B cell (primary cell): ENCODE measurements at regions not wholly inside any gene's neighbourhood (a gene's known extent, or its start where the extent isn't known, plus 50 kb on each side); places are given as distances from the start of the nearest gene placed in this dataset.

Experiments
- CTCF ChIP-seq: fragments of 200-600 bp; IDR thresholded peaks from one replicate; pipeline ENCODE4 v1.8.0; 2022; ENCODE audit warnings: antibody characterized with exemption, mild to moderate bottlenecking
- EZH2 ChIP-seq: IDR thresholded peaks from 2 replicates; pipeline ENCODE4 v1.6.1; 2012; ENCODE audit warnings: borderline replicate concordance, low read depth, mild to moderate bottlenecking, moderate library complexity, low read length; ENCODE audit not compliant: insufficient read depth, poor library complexity, severe bottlenecking

DNA sequence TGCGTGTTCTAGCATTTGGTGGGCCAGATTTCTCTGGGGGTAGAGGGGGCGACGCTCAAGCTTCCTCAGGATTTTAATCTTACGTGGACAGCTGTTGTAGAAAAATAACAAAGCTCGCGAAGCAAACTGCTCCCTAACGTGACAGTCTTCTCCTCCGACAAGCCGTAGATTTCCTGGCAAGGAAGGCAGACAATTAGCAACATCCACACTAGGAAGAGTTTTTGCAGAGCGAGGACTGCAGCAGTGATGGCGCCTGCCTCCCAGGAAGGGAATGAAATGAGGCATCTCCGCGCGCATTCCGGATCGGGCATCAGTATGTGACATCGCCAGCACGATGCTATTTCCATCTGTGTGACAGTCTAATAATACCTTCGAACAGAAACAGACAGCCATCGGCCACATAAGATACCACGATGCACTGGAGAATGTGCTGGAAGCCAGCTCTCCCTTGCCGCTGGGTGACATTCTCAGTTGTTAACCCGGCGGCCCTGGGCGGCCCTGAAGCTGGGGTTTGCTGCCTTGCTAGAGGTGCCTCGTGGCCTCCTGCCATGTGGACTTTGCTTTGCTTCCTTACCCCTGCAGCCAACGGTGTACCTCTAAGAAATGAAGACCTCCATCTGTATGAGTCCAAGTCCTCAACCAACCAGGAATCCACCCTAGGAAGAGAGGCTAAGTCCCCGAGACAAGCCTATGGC, 101.8 kb upstream of the AGAP1 start:
- TF ChIP-seq CTCF (no peak), EZH2 (no peak)
